ACC112 (cell line): ENCODE measurements at regions not wholly inside any gene's neighbourhood (a gene's known extent, or its start where the extent isn't known, plus 50 kb on each side); places are given as distances from the start of the nearest gene placed in this dataset.

Experiments
- H2AFZ ChIP-seq: fragments of 200-600 bp; sonication (generic); one replicate; pipeline ENCODE4 v1.6.0; 2017; ENCODE audit warnings: antibody characterized with exemption, low read length; ENCODE audit not compliant: unreplicated experiment
- H3K27ac ChIP-seq: fragments of 200-600 bp; sonication (generic); 2 replicates; pipeline ENCODE4 v1.5.1; 2014; ENCODE audit warnings: low read depth, mild to moderate bottlenecking, antibody characterized with exemption, low read length, moderate library complexity
- H3K27me3 ChIP-seq: fragments of 200-600 bp; sonication (generic); 2 replicates; pipeline ENCODE4 v1.6.1; 2014; ENCODE audit warnings: mild to moderate bottlenecking, antibody characterized with exemption, low read length, moderate library complexity, mixed read lengths; ENCODE audit not compliant: insufficient read depth
- H3K36me3 ChIP-seq: fragments of 200-600 bp; sonication (generic); 2 replicates; pipeline ENCODE4 v1.6.1; 2016; ENCODE audit warnings: mild to moderate bottlenecking, antibody characterized with exemption, low read length, moderate library complexity, mixed read lengths; ENCODE audit not compliant: insufficient read depth
- H3K4me1 ChIP-seq: fragments of 200-600 bp; sonication (generic); one replicate; pipeline ENCODE4 v1.6.1; 2016; ENCODE audit warnings: low read length, mixed read lengths; ENCODE audit not compliant: insufficient read depth, unreplicated experiment, control insufficient read depth
- H3K4me3 ChIP-seq: fragments of 200-600 bp; sonication (generic); 2 replicates; pipeline ENCODE4 v1.5.1; 2014; ENCODE audit warnings: mild to moderate bottlenecking, low read depth, low read length
- H3K79me2 ChIP-seq: fragments of 200-600 bp; sonication (generic); one replicate; pipeline ENCODE4 v1.6.0; 2016; ENCODE audit warnings: low read length; ENCODE audit not compliant: control insufficient read depth, unreplicated experiment, insufficient read depth

DNA sequence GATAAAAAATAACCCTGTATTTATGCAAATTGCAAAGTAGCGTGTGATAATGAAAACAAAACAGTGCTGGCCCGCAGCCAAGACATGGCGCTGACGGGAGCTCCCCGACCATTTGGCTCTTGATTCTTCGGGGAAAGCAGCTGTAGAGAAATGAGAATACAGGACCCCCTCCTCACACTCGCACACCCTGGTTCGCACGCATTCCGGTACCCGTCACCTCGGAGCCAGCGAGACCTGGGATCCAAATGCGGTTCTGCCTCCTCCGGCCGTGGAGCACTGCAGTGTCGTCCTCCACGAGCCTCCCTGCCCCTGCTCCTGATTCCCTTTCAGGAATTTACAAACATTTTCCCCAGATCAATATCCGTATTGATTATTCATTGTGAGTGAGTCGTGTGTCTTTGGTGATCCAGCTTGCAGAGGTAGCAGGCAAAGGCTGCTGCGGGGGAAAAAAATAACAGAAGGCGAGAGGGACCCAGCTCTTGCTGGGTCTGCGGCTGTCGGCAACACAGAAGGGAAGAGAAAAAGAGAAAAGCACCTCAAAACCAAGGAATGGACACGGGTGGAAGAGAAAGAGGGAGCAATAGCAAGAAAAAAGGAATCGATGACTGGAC, 184.1 kb upstream of the ZFHX3 start:
- Histone ChIP-seq H3K36me3 (no peaks in the 10 kb centered on the region), H3K79me2 (no peaks in the 10 kb centered on the region), H3K27me3 (no peaks in the 10 kb centered on the region), H3K27ac (peak overlapping the region; percentile 4; the same call in 1 of the 2 replicates), H3K4me3 (peak overlapping the region; percentile 77), H2AFZ (peak overlapping the region; percentile 90), H3K4me1 (peaks cover 4% of the 10 kb centered on the region)

DNA sequence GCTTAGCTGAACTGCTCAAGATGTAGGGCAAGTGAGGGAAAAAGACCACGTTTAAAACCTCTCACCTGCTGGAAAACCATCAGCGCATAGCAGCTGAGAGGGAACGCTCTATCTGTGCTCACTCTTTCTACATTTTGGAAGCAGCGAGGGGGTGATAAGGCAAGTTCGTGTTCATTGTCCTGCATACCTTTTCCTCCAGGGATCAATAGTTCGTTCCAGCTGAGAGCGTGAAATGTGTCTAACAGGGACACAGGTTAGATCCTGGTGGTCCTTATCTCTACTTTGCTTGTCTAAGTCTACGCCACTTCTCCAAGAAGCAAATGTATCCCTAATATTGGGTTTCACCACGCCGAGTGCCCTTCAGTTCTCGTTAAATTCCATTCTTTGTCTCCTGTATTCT, 183.5 kb upstream of the ZFHX3 start:
- H3K36me3 ChIP-seq: no peaks in the 10 kb centered on the region
- H3K27me3 ChIP-seq: no peaks in the 10 kb centered on the region
- H3K4me1 ChIP-seq: peaks cover 4% of the 10 kb centered on the region
- H3K4me3 ChIP-seq: no peak overlapping the region
- H3K79me2 ChIP-seq: no peaks in the 10 kb centered on the region
- no peak overlapping the region for H3K27ac ChIP-seq
- H2AFZ ChIP-seq: no peak overlapping the region

DNA sequence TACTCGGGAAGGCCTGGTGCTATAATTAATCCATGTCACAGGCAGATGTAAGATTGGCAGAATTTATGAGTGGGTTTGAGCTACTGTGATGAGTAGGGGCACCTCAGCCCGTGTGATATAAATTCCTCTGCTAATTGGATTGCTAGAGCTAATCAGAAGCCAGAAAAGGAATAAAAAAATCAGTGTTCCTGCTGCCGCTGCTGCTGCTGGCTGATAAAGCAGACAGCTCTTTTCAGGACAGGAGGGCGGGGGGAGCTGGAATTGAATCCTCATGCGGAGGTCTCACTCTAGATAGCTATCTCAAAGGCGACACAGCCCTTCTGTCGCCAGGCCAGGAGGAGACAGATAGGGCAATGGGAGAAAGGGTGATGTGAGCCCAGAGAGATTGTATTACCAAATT, 182.7 kb upstream of the ZFHX3 start:
- no peaks in the 10 kb centered on the region for H3K27me3 ChIP-seq
- H2AFZ ChIP-seq: no peak overlapping the region
- no peaks in the 10 kb centered on the region for H3K79me2 ChIP-seq
- H3K4me3 ChIP-seq: no peak overlapping the region
- H3K27ac ChIP-seq: no peak overlapping the region
- H3K4me1 ChIP-seq: peaks cover 4% of the 10 kb centered on the region
- H3K36me3 ChIP-seq: no peaks in the 10 kb centered on the region

DNA sequence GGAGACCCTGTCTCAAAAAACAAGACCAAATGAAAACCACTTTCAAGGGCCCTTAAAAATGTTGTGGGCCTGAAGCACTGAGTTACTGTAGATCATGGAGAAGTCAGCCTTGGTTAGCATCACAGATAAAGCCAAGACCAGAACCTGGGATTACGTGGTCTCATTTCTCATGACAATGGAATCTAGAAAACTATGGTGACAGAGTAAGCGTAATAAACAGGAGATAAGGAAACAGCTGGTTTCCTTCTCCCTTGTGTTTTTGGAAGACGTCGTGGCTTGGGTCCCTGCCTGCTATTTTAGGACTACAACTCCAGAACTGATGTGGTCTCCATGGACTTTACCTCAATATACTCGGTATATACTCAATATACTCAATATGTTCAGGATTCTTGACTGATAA, 180.7 kb upstream of the ZFHX3 start:
- Histone ChIP-seq H3K27me3 (no peaks in the 10 kb centered on the region; the same call in 1 of the 2 replicates), H3K4me1 (peaks cover 4% of the 10 kb centered on the region), H3K4me3 (no peak overlapping the region), H3K79me2 (no peaks in the 10 kb centered on the region), H3K27ac (no peak overlapping the region), H3K36me3 (no peaks in the 10 kb centered on the region), H2AFZ (no peak overlapping the region)

DNA sequence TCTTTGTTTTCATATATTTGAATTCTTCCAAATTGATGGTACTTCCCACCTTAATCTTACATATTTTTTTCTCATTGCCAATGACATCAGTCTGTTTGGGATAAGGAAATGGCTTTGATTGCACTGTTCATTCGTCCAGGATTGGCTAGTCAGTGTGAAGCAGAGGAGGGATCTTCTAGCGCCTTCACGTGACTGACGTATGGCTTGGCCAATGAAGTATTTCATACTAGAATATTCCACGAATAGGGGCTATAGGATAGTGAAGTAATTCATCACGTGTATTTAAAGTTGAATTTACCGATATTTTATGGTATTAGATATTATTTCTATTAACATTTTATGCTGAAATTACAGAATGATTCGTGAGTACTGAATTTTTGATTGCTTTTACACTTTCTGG, 178.7 kb upstream of the ZFHX3 start:
- Histone ChIP-seq H2AFZ (no peak overlapping the region), H3K4me3 (no peak overlapping the region), H3K27me3 (peaks cover 11% of the 10 kb centered on the region), H3K36me3 (no peaks in the 10 kb centered on the region), H3K27ac (no peak overlapping the region), H3K4me1 (no peaks in the 10 kb centered on the region), H3K79me2 (no peaks in the 10 kb centered on the region)

DNA sequence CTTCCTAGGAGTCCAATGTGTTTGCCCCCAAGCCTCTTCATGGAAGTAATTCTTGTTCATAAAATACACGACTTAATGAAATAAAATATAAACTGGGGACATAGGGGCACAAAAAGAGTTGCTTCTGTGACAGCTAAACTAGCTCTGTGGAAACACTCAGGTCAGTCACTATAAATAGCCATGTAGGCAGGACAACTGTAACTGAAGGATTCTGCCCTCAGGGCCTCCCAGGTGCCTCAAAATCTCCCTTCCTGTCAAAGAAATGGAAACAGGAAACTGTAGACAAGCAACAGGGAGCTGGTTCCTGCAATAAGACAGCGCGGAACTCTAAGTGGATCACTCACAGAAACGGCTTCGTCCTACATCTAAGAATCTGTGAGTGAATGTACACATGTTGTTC, 178.1 kb upstream of the ZFHX3 start:
- H2AFZ ChIP-seq: no peak overlapping the region
- no peaks in the 10 kb centered on the region for H3K36me3 ChIP-seq
- H3K27me3 ChIP-seq: peaks cover 11% of the 10 kb centered on the region
- H3K27ac ChIP-seq: no peak overlapping the region
- no peaks in the 10 kb centered on the region for H3K4me1 ChIP-seq
- no peak overlapping the region for H3K4me3 ChIP-seq
- H3K79me2 ChIP-seq: no peaks in the 10 kb centered on the region

DNA sequence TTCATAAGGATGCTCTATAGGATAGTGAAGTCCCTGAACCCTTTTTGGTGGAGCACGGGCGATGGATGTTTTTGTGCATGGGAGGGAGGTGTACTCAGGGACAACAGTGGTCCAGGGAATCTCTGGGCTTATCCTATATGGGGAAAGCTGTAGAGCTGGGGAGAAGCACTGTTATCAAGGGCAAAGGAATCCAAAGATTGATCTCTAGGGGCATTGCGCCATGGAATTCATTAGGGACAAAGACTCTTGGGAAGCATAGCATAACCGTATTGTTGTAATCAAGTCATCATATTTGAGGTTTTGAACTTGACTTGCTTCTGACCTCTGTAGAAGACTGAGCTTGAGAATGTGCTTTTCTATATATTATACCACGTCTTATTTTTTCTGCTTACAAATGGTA, 172.9 kb upstream of the ZFHX3 start:
- Histone ChIP-seq H3K27ac (no peak overlapping the region), H3K27me3 (peaks cover 11% of the 10 kb centered on the region), H3K36me3 (no peaks in the 10 kb centered on the region), H3K4me1 (no peaks in the 10 kb centered on the region), H3K4me3 (no peak overlapping the region), H2AFZ (no peak overlapping the region), H3K79me2 (no peaks in the 10 kb centered on the region)

DNA sequence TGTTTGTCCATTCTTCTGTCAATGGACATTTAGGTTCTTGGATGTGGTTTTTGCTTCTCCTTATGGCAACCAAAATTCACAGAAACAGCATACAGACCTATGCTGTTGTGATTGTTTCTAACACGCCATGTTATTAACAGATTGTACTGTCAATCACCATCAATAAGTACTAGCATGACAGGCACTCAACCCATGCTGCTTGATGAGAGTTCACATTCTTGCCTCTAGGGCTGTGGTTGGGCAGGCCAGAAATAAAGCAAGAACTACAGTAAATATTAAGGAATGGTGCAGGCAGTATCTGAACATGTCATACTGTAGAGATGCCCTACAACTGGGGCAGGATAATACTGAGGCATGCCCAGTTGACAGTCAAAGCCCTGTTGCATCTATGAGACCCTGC, 171.2 kb upstream of the ZFHX3 start:
- Histone ChIP-seq H3K27ac (no peak overlapping the region), H3K4me3 (no peak overlapping the region), H3K79me2 (no peaks in the 10 kb centered on the region), H3K36me3 (no peaks in the 10 kb centered on the region), H2AFZ (no peak overlapping the region), H3K4me1 (peaks cover 12% of the 10 kb centered on the region), H3K27me3 (peaks cover 11% of the 10 kb centered on the region)

DNA sequence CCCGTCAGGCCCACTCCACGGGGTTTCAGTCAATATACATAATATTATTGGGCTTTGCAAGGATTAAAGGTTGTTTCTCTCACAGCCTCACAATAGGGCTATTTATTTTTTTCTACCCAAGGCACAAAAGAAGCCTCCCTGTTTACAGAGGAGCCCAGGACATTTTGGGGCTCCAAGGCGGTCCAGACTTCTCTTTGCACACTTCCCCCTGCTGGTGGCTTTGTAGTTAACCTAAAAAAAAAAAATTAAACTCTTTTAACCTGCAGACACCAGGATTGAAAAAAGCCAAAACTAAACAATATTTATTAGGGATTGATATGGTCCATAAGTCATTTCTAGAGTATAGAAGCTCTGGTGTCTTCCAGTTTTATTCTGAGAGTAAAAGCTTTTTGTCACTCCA, 169.7 kb upstream of the ZFHX3 start:
- H2AFZ ChIP-seq: no peak overlapping the region

DNA sequence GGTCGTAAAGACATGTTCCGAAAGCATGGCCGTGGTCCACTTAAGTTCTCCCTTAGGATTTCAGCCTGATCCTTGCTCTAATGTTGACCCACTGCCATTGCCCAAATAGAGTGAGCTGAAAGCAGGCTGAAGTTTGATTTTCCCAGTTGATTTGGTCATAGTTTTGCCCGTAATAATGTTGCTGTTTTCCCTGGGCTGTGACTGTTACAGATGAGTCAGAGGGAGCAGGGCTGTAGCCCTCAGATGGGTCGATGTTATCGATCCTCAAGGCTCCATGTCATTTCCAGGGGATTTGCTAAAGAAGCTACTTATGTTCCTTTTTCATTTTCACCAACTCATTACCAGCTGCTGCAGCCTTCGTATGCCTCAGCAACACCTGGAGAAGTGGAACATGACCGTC, 169.0 kb upstream of the ZFHX3 start:
- no peak overlapping the region for H3K27ac ChIP-seq
- no peaks in the 10 kb centered on the region for H3K36me3 ChIP-seq
- H3K4me3 ChIP-seq: no peak overlapping the region
- no peaks in the 10 kb centered on the region for H3K79me2 ChIP-seq
- H3K27me3 ChIP-seq: no peaks in the 10 kb centered on the region
- no peak overlapping the region for H2AFZ ChIP-seq
- H3K4me1 ChIP-seq: peaks cover 12% of the 10 kb centered on the region

More for the DNA sequence above, 169.7 kb upstream of the ZFHX3 start:
- Histone ChIP-seq H3K4me3 (no peak overlapping the region), H3K79me2 (no peaks in the 10 kb centered on the region), H3K36me3 (no peaks in the 10 kb centered on the region), H3K27ac (no peak overlapping the region), H3K27me3 (peaks cover 1% of the 10 kb centered on the region), H3K4me1 (peaks cover 12% of the 10 kb centered on the region)

DNA sequence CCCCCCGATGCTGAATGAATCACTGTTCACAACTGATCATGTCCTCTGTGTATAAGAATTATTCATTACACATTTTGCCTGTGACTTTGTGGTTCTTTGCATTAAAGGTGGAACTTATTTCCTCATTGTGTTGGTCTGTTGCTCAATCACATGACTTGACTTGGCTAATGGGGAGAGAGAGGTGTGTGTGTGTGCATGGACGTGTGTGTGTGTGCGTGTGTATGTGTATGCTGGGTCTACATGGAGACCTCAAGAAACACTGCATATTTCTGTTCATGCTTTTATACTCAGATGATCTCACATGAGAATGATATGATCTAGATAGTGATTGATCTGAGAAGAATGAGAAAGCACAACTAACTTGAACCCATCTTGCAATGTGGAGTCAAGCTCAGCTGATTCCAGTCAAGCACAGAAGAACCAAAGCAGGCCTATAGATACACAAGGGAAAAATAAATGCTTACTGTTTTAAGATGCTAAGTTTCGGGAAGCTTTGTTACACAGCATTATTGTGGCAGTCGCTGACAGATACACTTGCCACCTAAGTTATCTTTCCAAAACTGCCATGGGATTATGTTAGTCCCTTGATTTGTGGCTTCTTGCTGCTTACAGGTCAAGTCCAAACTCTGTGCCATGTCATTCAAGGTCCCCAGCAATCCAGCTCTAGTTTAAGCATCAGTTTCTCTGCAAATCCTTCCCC, 167.9 kb upstream of the ZFHX3 start:
- Histone ChIP-seq H3K79me2 (no peaks in the 10 kb centered on the region), H3K36me3 (no peaks in the 10 kb centered on the region), H3K27ac (peak overlapping the region; percentile 57), H2AFZ (no peak overlapping the region), H3K4me1 (peaks cover 12% of the 10 kb centered on the region), H3K27me3 (no peaks in the 10 kb centered on the region), H3K4me3 (no peak overlapping the region)
